C1 segment of cervical spinal cord (tissue), 14 donors: ENCODE measurements at regions not wholly inside any gene's neighbourhood (a gene's known extent, or its start where the extent isn't known, plus 50 kb on each side); places are given as distances from the start of the nearest gene placed in this dataset.
"Not testable (repeated sequence)": the region's sequence is repeated elsewhere in the genome, so short reads cannot be mapped to it uniquely, and the experiment has no call there.

Source experiments
- DNase-seq, 14 donors: peaks; one replicate each; lab custom pipeline; 2025; lab: John Stamatoyannopoulos, UW

GRCh38 chr2:12024197-12024907 is 277.9 kb downstream of the LPIN1 start:
- DNase-seq, result not testable (repeated sequence)

GRCh38 chr2:12027136-12027535 is 280.7 kb downstream of the LPIN1 start:
- DNase-seq, result no peak

GRCh38 chr2:12031866-12032265 is 285.4 kb downstream of the LPIN1 start:
- DNase-seq, result no peak

- DNase-seq, result no peak
Measured at GRCh38 chr2:12032398-12032797, 286.0 kb downstream of the LPIN1 start.

- no peak for DNase-seq
Measured at GRCh38 chr2:12032975-12033374, 286.5 kb downstream of the LPIN1 start.

GRCh38 chr2:12033494-12033893 is 287.1 kb downstream of the LPIN1 start:
- DNase-seq, result no peak

- DNase-seq, result no peak
Measured at GRCh38 chr2:12034382-12034781, 287.9 kb downstream of the LPIN1 start.

GRCh38 chr2:12035029-12035720 is 288.7 kb downstream of the LPIN1 start:
- DNase-seq, result no peak

GRCh38 chr2:12035956-12036639 is 289.7 kb downstream of the LPIN1 start:
- DNase-seq, result no peak

GRCh38 chr2:12036640-12036983 is 290.2 kb downstream of the LPIN1 start:
- DNase-seq, result no peak

- DNase-seq, result no peak
Measured at GRCh38 chr2:12037301-12037700, 290.9 kb downstream of the LPIN1 start.

- no peak for DNase-seq
Measured at GRCh38 chr2:12041236-12041635, 294.8 kb downstream of the LPIN1 start.

GRCh38 chr2:12043131-12043530 is 296.7 kb downstream of the LPIN1 start:
- DNase-seq, result no peak

GRCh38 chr2:12044857-12045256 is 298.4 kb downstream of the LPIN1 start:
- no peak for DNase-seq

- DNase-seq, result no peak
Measured at GRCh38 chr2:12045864-12046291, 299.4 kb downstream of the LPIN1 start.

GRCh38 chr2:12046641-12047040 is 300.2 kb downstream of the LPIN1 start:
- no peak for DNase-seq

- DNase-seq, result no peak
Measured at GRCh38 chr2:12047761-12048160, 301.3 kb downstream of the LPIN1 start.

GRCh38 chr2:12048550-12048949 is 302.1 kb downstream of the LPIN1 start:
- no peak for DNase-seq

- DNase-seq, result no peak
Measured at GRCh38 chr2:12050396-12050795, 304.0 kb downstream of the LPIN1 start.

GRCh38 chr2:12051831-12052230 is 305.4 kb downstream of the LPIN1 start:
- DNase-seq, result no peak

- no peak for DNase-seq
Measured at GRCh38 chr2:12052796-12053195, 306.4 kb downstream of the LPIN1 start.

GRCh38 chr2:12054956-12055618 is 308.7 kb downstream of the LPIN1 start:
- no peak for DNase-seq
